ENCODE measurements at regions not wholly inside any gene's neighbourhood (a gene's known extent, or its start where the extent isn't known, plus 50 kb on each side); places are given as distances from the start of the nearest gene placed in this dataset.

DNA sequence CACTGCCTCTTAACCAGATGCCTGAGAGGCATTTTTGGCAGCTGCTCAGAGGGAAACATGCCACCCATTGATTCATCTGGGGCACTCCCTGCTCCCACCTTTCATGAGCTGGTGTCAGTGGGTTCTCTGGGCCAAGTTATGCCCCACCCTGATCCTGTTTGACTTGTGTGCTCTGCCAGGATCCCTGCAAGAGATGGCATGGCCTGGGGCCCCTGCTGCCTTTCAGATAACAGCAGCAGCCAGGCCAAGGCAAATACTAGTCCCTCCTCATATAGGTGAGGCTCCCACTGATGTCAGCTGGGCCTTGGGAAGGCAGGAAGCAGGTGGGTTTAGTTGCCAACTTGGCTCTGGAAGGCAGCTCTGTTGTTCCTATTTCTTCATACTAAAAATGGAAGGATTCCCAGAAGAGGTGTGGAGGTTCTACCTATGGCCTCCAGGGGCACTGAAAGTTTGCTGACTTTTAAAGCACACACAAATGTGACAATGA, 192.9 kb upstream of the RBPJ start:
- TF ChIP-seq, protein P1, sequence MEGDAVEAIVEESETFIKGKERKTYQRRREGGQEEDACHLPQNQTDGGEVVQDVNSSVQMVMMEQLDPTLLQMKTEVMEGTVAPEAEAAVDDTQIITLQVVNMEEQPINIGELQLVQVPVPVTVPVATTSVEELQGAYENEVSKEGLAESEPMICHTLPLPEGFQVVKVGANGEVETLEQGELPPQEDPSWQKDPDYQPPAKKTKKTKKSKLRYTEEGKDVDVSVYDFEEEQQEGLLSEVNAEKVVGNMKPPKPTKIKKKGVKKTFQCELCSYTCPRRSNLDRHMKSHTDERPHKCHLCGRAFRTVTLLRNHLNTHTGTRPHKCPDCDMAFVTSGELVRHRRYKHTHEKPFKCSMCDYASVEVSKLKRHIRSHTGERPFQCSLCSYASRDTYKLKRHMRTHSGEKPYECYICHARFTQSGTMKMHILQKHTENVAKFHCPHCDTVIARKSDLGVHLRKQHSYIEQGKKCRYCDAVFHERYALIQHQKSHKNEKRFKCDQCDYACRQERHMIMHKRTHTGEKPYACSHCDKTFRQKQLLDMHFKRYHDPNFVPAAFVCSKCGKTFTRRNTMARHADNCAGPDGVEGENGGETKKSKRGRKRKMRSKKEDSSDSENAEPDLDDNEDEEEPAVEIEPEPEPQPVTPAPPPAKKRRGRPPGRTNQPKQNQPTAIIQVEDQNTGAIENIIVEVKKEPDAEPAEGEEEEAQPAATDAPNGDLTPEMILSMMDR (IDR thresholded peaks at IDR 0.05; ENCODE audit: low read length) = no peak
- no peak for TF ChIP-seq EZH2 (IDR thresholded peaks at IDR 0.05; ENCODE audit: borderline replicate concordance, low read length)

Measured in OCI-LY1 (cell line).